ENCODE measurements at regions not wholly inside any gene's neighbourhood (a gene's known extent, or its start where the extent isn't known, plus 50 kb on each side); places are given as distances from the start of the nearest gene placed in this dataset.
"Not testable (repeated sequence)": the region's sequence is repeated elsewhere in the genome, so short reads cannot be mapped to it uniquely, and the experiment has no call there.

- DNase-seq (ENCODE audit: low read depth): no peak
- no peak for TF ChIP-seq CTCF (conservative IDR thresholded peaks at IDR 0.05; ENCODE audit: low read depth, low read length)
These were observed 119.6 kb upstream of the RANBP3L start for GRCh38 chr5:36421256-36421655.

GRCh38 chr5:36422952-36423351, 121.2 kb upstream of the RANBP3L start:
- no peak for TF ChIP-seq CTCF (conservative IDR thresholded peaks at IDR 0.05; ENCODE audit: low read depth, low read length)
- DNase-seq (ENCODE audit: low read depth): peak; percentile 22
- no peak overlapping the region for H3K4me3 ChIP-seq (ENCODE audit: low read depth, low read length)

More at GRCh38 chr5:36421256-36421655, 119.6 kb upstream of the RANBP3L start:
- H3K4me3 ChIP-seq (ENCODE audit: low read depth, low read length): no peak overlapping the region

- DNase-seq (ENCODE audit: low read depth): no peak
- no peak overlapping the region for H3K4me3 ChIP-seq (ENCODE audit: low read depth, low read length)
- no peak for TF ChIP-seq CTCF (conservative IDR thresholded peaks at IDR 0.05; ENCODE audit: low read depth, low read length)
These were observed 122.0 kb upstream of the RANBP3L start for GRCh38 chr5:36423578-36424307.

GRCh38 chr5:36426070-36426469, 124.4 kb upstream of the RANBP3L start:
- not testable (repeated sequence) for H3K4me3 ChIP-seq (ENCODE audit: low read depth, low read length); DNase-seq (ENCODE audit: low read depth)

GRCh38 chr5:36435516-36435915, 133.8 kb upstream of the RANBP3L start:
- no peak overlapping the region for H3K4me3 ChIP-seq (ENCODE audit: low read depth, low read length)
- TF ChIP-seq CTCF (conservative IDR thresholded peaks at IDR 0.05; ENCODE audit: low read depth, low read length): no peak
- no peak for DNase-seq (ENCODE audit: low read depth)

GRCh38 chr5:36436306-36436705, 134.6 kb upstream of the RANBP3L start:
- no peak for TF ChIP-seq CTCF (conservative IDR thresholded peaks at IDR 0.05; ENCODE audit: low read depth, low read length)
- no peak for DNase-seq (ENCODE audit: low read depth)

GRCh38 chr5:36438765-36439561, 137.3 kb upstream of the RANBP3L start:
- TF ChIP-seq CTCF (conservative IDR thresholded peaks at IDR 0.05; ENCODE audit: low read depth, low read length): no peak
- DNase-seq (ENCODE audit: low read depth): no peak
- H3K4me3 ChIP-seq (ENCODE audit: low read depth, low read length): no peak overlapping the region

More at GRCh38 chr5:36436306-36436705, 134.6 kb upstream of the RANBP3L start:
- no peak overlapping the region for H3K4me3 ChIP-seq (ENCODE audit: low read depth, low read length)
